Peyer's patch (tissue), 4 donors: ENCODE measurements at regions not wholly inside any gene's neighbourhood (a gene's known extent, or its start where the extent isn't known, plus 50 kb on each side); places are given as distances from the start of the nearest gene placed in this dataset.

Experiments
- POLR2A ChIP-seq, 2 donors: fragments of 450-650 bp; IDR thresholded peaks; one replicate each; pipeline ENCODE4 v1.5.1; 2017; ENCODE audit warnings: antibody characterized with exemption in 2 of 2, mild to moderate bottlenecking in 2 of 2, moderate library complexity in 2 of 2
- TF ChIP-seq, protein P1 (sequence below), 6 experiments: fragments of 450-650 bp in 4 of 6; fragments of 200-600 bp in 2 of 6; sonication (generic) in 1 of 6; IDR thresholded peaks; one replicate each; pipeline ENCODE4 v1.5.1; 2017 to 2019; ENCODE audit warnings: antibody characterized with exemption in 6 of 6, mild to moderate bottlenecking in 3 of 6, moderate library complexity in 1 of 6

DNA sequence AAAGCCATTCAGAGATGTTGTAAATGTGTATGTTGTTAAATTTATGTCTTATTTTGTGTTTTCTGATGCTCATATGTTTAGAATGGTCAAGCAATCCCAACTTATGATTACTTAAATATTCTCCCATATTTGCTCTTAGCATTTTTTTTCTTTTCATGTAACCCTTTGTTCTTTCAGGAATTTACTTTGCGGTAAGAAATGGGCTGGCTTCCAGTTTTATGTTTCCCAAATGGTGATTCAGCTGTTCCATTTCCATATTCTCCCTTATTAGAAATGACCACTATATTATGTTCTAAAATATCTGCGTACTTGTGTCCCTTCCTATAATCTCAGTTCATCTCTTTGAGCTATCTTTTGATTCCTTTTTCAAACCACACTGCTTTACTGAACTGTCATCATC is 113.7 kb downstream of the CDH26 start:
- TF ChIP-seq POLR2A (IDR thresholded peaks at IDR 0.05): no peak
- TF ChIP-seq, protein P1, sequence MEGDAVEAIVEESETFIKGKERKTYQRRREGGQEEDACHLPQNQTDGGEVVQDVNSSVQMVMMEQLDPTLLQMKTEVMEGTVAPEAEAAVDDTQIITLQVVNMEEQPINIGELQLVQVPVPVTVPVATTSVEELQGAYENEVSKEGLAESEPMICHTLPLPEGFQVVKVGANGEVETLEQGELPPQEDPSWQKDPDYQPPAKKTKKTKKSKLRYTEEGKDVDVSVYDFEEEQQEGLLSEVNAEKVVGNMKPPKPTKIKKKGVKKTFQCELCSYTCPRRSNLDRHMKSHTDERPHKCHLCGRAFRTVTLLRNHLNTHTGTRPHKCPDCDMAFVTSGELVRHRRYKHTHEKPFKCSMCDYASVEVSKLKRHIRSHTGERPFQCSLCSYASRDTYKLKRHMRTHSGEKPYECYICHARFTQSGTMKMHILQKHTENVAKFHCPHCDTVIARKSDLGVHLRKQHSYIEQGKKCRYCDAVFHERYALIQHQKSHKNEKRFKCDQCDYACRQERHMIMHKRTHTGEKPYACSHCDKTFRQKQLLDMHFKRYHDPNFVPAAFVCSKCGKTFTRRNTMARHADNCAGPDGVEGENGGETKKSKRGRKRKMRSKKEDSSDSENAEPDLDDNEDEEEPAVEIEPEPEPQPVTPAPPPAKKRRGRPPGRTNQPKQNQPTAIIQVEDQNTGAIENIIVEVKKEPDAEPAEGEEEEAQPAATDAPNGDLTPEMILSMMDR (IDR thresholded peaks at IDR 0.05): no peak
